Jurkat, Clone E6-1 (cell line): ENCODE measurements at regions not wholly inside any gene's neighbourhood (a gene's known extent, or its start where the extent isn't known, plus 50 kb on each side); places are given as distances from the start of the nearest gene placed in this dataset.
"Not testable (repeated sequence)": the region's sequence is repeated elsewhere in the genome, so short reads cannot be mapped to it uniquely, and the experiment has no call there.

Experiments
- DNase-seq: peaks from one replicate; pipeline ENCODE4 v3.0.0-alpha.2; 2011; ENCODE audit warnings: low read depth, low spot score
- H3K4me3 ChIP-seq: 2 replicates; pipeline ENCODE4 v1.5.1; 2011; ENCODE audit warnings: mild to moderate bottlenecking, low read length, control low read depth, moderate library complexity

- DNase-seq, result no peak
- H3K4me3 ChIP-seq, result no peak overlapping the region
These were observed 95.7 kb upstream of the OTUD4 start for GRCh38 chr4:145276050-145276449.

- H3K4me3 ChIP-seq, result no peak overlapping the region
- DNase-seq, result no peak
These were observed 90.8 kb upstream of the OTUD4 start for GRCh38 chr4:145271194-145271593.

DNA sequence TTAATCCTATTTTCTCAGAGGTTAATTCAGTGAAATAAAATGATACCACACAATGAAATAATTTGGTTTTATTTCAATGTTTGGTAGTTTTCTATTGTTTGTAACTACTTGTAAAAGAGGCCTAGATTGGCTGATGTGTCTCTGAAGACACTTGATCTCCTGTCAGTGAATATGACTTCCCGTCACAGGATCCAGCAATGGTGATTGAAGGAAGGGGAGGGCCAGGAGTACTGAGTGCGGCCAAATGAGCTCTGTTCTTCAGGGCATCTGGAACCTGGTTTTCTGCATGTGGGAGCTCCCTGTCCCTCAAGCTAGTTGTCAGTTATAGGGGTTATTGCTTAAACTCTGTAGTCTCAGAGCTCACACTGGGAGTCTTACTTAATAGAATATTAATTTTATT lies 86.5 kb upstream of the OTUD4 start:
- no peak for DNase-seq
- H3K4me3 ChIP-seq, result no peak overlapping the region

DNA sequence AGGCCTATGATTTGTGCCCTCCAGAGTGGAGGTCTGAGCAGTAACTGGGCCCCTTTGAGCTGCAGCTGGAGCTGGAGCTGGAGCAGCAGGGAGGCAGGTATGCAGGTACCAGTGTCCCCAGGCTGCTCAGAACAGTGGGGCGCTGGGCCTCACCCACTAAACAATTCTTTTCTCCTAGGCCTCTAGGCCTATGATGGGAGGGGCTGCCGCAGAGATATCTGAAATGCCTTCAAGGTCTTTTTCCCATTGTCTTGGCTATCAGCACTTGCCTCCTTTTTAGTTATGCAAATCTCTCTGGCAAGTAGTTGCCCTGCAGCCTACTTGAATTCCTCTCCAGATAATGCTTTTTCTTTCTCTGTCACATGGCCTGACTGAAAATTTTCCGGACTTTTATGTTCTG lies 79.7 kb upstream of the OTUD4 start:
- DNase-seq, result no peak
- H3K4me3 ChIP-seq, result no peak overlapping the region

DNA sequence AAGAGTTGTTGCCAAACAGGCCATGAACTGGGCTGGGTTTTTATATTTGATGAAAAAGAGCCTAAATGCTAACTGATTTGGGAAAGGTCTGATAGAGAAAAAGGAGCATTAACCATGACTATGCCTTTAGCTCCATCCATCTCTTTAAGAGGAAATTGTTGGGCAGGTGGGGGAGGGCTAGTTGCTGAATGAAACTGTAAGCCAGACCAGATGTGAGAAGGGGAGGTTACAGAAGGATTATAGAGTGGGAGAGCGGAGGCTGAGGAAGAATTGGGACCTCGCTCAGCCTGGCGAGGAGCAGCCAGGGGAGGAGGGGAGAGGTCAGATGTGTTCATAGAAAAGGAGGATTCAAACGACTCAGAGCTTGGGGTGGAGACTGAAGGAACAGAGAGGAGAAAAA lies 74.9 kb upstream of the OTUD4 start:
- H3K4me3 ChIP-seq, DNase-seq: not testable (repeated sequence)

- DNase-seq, result no peak
These were observed 71.8 kb upstream of the OTUD4 start for GRCh38 chr4:145252190-145252589.

DNA sequence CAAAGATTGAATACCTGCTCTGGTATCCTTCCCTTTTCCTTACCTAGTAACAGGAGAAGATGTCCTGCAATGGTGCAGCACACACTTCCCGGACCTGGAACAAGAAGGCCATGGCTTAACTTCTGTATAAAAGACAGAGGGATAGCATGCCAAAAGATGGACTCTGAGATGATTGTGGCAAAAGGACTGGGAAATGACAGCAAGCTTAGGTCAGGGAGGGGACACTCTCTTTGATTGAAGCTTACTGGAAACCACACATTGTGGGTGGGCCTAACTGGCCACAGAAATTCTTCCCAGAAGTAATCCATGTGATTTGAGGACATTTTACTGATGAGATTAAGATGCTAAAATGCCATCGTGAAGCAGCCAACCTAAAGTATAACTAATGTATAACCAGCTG lies 71.0 kb upstream of the OTUD4 start:
- no peak overlapping the region for H3K4me3 ChIP-seq
- no peak for DNase-seq

More at GRCh38 chr4:145252190-145252589, 71.8 kb upstream of the OTUD4 start:
- no peak overlapping the region for H3K4me3 ChIP-seq

DNA sequence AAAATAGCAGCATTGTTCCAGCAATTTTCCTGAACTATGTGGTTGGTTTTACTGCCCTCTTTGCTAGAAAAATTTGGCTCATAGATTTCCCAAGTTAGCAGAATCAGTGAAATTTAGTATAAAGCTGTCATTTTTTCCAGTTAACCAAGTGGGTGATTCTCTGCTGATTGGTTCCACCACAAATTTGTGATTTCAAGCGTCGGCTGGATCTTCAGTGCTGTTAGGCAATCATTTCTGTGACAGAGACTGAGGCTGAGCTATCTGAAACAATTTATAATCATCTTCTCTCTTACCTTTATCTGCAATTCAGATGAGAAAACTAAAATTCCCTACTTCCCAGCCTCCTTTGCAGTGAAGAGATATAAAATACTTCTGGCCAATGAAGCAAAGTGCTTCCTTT lies 68.6 kb upstream of the OTUD4 start:
- H3K4me3 ChIP-seq, result no peak overlapping the region
- no peak for DNase-seq

DNA sequence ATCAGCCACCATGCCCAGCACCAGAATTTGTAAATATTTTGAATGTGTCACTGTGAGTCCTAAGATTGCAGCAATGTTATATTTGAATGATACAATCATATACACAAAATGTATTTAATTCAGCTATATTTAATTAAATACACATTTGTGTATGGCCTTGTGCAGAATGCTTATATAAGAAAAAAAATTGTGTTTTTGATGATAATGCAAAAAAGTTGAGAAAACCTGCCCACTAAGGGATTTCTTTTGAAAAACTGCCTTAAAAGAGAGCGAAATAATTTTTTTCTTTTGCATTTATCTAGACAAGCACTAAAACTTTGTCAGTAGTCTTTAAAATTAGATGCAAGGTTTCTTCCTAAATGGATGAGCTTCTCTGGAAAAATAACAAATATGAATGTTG lies 68.1 kb upstream of the OTUD4 start:
- DNase-seq, result no peak
- H3K4me3 ChIP-seq, result no peak overlapping the region

GRCh38 chr4:145234091-145234706 lies 53.8 kb upstream of the OTUD4 start:
- peak; percentile 57 for DNase-seq
- no peak overlapping the region for H3K4me3 ChIP-seq

GRCh38 chr4:145231906-145232700 lies 51.7 kb upstream of the OTUD4 start:
- no peak for DNase-seq
- H3K4me3 ChIP-seq, result no peak overlapping the region

DNA sequence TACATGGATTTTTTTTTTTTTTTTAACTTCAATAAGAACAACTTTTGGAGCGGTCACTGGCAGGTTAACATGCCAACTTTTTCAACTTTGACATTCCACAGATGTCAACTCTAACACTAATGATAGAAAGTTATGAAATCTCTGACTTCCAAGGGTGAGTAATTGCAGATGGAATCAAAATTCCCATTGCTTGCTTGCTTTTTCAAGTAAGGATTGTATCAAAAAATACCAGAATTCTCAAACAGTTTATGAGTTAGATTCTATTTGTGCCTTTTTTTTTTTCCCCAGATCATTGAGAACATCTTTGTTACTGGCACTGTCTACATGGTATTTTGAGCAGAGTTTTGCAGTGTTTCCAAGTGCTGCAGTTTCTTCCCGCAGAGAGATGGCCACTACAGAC lies 50.3 kb upstream of the OTUD4 start:
- no peak for DNase-seq
- no peak overlapping the region for H3K4me3 ChIP-seq
